MCF 10A (cell line): ENCODE measurements at regions not wholly inside any gene's neighbourhood (a gene's known extent, or its start where the extent isn't known, plus 50 kb on each side); places are given as distances from the start of the nearest gene placed in this dataset.
A peak's percentile ranks its signal among the peaks of the same experiment; 100 is the strongest.

Source experiments
- BruUV-seq: library from RNA; stranded (reverse); fragments of 400-500 nt; replicated peaks from 2 replicates; lab custom pipeline; 2021; lab: Mats Ljungman, UMichigan
- CTCF ChIA-PET: fragments of 300-600 bp; sonication (Branson Sonifier 250); formaldehyde crosslinking; extraction: SDS; loops from one replicate; lab custom pipeline; 2021; ENCODE audit warnings: antibody characterized with exemption, inconsistent platforms; lab: Yijun Ruan, JAX
- POLR2A ChIA-PET: fragments of 300-600, 350-650 bp; sonication (Branson Sonifier 250); formaldehyde crosslinking; extraction: SDS; loops from one replicate; lab custom pipeline; 2020; ENCODE audit warnings: antibody characterized with exemption, inconsistent platforms; lab: Yijun Ruan, JAX
- DNase-seq: peaks from one replicate; pipeline ENCODE4 v3.0.0-alpha.2; 2018; ENCODE audit not compliant: unreplicated experiment
- H3K27ac Mint-ChIP-seq: one replicate; pipeline ENCODE4 v1.8.0; 2022; ENCODE audit warnings: mild to moderate bottlenecking, low read depth, mixed read lengths; ENCODE audit not compliant: unreplicated experiment
- H3K27me3 Mint-ChIP-seq: one replicate; pipeline ENCODE4 v1.8.0; 2022; ENCODE audit warnings: mixed read lengths; ENCODE audit not compliant: insufficient read depth, unreplicated experiment
- H3K36me3 Mint-ChIP-seq: one replicate; pipeline ENCODE4 v1.8.0; 2022; ENCODE audit warnings: mild to moderate bottlenecking, moderate library complexity, mixed read lengths; ENCODE audit not compliant: insufficient read depth, unreplicated experiment
- H3K4me1 Mint-ChIP-seq: one replicate; pipeline ENCODE4 v1.8.0; 2022; ENCODE audit warnings: mixed read lengths; ENCODE audit not compliant: insufficient read depth, unreplicated experiment
- H3K4me3 Mint-ChIP-seq: one replicate; pipeline ENCODE4 v1.8.0; 2022; ENCODE audit warnings: mild to moderate bottlenecking, moderate library complexity, mixed read lengths; ENCODE audit not compliant: unreplicated experiment
- H3K9me3 Mint-ChIP-seq: one replicate; pipeline ENCODE4 v1.8.0; 2022; ENCODE audit warnings: mixed read lengths; ENCODE audit not compliant: unreplicated experiment
- intact Hi-C: fragments of 100-400 bp; cut with micrococcal nuclease; formaldehyde crosslinking; loops from 2 replicates; pipeline ENCODE4 v1.14.1; 2022
- TF ChIP-seq, protein P1 (sequence below): fragments of 200-600 bp; IDR thresholded peaks from one replicate; pipeline ENCODE4 v1.8.0; 2022; ENCODE audit warnings: antibody characterized with exemption, mild to moderate bottlenecking; ENCODE audit not compliant: unreplicated experiment

DNA sequence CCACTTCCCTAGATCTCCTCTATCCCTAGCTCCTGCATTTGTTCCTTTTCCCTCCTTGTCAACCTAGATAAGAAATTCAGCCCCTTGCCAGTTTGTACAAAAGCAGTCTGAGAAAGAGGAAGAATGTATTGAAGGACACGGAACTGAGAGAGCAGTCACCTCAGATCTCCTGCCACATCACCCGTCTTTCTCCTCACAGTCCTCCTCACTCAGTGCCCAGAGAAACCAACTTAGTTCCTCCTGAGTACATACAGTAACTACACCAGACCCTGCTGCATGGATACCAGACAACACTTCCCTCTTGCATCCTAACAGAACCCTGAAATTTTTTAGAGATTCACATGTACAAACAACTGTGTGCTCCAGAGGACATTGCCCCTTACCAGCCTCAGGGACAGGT is 563.6 kb upstream of the ADAMTS9 start:
- Mint-ChIP-seq H3K36me3 (no peaks in the 10 kb centered on the region), H3K9me3 (no peaks in the 10 kb centered on the region), H3K4me3 (no peak overlapping the region), H3K27me3 (no peaks in the 10 kb centered on the region), H3K4me1 (no peaks in the 10 kb centered on the region), H3K27ac (no peak overlapping the region)
- ChIA-PET POLR2A (no interaction called here), CTCF (interaction anchor here (0.6 to 10.5 kb wide), 2 partner anchors 63 to 720 kb away, joined by 3 to 135 read pairs; no protein-coding TSS in a partner anchor)
- TF ChIP-seq, protein P1, sequence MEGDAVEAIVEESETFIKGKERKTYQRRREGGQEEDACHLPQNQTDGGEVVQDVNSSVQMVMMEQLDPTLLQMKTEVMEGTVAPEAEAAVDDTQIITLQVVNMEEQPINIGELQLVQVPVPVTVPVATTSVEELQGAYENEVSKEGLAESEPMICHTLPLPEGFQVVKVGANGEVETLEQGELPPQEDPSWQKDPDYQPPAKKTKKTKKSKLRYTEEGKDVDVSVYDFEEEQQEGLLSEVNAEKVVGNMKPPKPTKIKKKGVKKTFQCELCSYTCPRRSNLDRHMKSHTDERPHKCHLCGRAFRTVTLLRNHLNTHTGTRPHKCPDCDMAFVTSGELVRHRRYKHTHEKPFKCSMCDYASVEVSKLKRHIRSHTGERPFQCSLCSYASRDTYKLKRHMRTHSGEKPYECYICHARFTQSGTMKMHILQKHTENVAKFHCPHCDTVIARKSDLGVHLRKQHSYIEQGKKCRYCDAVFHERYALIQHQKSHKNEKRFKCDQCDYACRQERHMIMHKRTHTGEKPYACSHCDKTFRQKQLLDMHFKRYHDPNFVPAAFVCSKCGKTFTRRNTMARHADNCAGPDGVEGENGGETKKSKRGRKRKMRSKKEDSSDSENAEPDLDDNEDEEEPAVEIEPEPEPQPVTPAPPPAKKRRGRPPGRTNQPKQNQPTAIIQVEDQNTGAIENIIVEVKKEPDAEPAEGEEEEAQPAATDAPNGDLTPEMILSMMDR = no peak
- DNase-seq = no peak
- intact Hi-C loops = no loop called here
- no TSS peak for BruUV-seq

DNA sequence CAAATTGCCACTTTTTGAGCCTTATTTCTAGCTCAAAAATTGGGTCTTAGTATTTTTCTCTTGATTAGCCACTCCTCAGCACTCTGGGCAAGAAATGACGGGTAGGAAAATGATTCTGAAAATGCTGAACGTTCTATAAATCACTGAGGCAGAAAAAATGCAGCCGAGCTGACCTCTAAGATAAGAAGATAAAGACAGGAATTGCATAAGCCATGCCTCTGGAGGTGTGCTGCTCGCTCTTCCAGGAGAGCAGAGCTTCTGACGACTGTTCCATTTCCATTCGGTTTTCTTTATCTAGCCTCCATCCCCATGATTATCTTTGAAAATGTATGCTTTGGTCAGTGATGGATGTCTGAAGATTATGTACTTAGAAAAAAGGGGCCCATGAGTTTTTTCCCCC is 558.8 kb upstream of the ADAMTS9 start:
- no TSS peak for BruUV-seq
- Mint-ChIP-seq H3K27me3 (no peaks in the 10 kb centered on the region), H3K27ac (no peak overlapping the region), H3K4me1 (no peaks in the 10 kb centered on the region), H3K36me3 (no peaks in the 10 kb centered on the region), H3K9me3 (no peaks in the 10 kb centered on the region), H3K4me3 (no peak overlapping the region)
- ChIA-PET POLR2A (no interaction called here), CTCF (interaction anchor here (0.6 to 10.5 kb wide), 6 partner anchors 31 to 715 kb away, joined by 3 to 135 read pairs (median 4); no protein-coding TSS in a partner anchor)
- TF ChIP-seq, protein P1 = no peak
- no peak for DNase-seq
- intact Hi-C loops = loop anchor here (2.0 kb wide), 1 partner anchor 482 kb away; no protein-coding TSS in a partner anchor

DNA sequence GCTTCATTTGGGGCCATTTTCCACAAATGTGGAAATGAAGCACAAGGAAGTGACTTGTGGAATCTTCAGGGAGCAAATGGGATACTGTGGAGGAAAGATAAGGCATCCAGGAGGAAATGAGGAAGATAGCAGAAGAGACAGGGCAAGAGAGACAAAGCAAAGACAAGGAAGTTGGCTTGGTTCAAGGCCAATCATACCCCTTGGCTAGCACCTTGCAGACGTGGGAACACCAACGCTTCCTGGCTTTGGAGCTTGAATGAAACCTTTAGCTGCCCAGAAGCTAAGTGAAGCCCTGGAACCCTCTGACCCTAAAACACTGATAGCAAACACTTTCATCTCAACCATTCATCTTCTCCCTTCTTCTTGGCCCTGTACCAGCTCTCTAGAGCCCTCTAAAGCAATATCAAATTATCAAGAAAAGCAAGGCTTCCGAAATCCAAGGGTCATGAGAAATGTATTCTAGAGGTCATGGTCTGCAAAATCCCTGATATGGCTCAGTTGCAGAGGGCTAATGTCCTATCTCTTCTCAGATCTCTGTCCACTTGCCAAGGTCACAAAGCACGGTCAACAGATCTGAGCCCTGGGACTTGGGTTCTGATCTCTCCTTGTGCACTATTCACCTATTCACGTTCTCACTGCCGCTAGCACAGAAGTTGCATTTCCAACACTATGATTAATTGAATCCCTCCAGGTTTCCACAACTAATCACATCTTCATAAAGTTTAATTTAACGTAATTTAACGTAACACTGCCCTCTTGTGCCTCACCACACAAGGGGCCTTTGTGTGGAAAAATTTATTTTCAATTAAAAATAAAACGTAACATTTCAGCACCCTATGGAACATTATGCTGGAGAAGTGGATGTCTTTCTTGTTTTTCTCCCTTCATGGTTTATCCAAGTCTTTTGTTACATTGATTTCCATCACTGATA is 557.6 kb upstream of the ADAMTS9 start:
- Mint-ChIP-seq H3K4me1 (no peaks in the 10 kb centered on the region), H3K36me3 (no peaks in the 10 kb centered on the region), H3K9me3 (no peaks in the 10 kb centered on the region), H3K27me3 (no peaks in the 10 kb centered on the region), H3K4me3 (no peak overlapping the region), H3K27ac (no peak overlapping the region)
- DNase-seq = peak; percentile 14
- POLR2A ChIA-PET = interaction anchor here (0.6 kb wide), 1 partner anchor 576 kb away, joined by 3 read pairs; no protein-coding TSS in a partner anchor
- CTCF ChIA-PET = interaction anchor here (0.6 to 10.5 kb wide), 20 partner anchors 9 to 714 kb away, joined by 3 to 135 read pairs (median 4); no protein-coding TSS in a partner anchor
- intact Hi-C loops = loop anchor here (1.0 to 2.0 kb wide), 4 partner anchors 481 to 712 kb away; no protein-coding TSS in a partner anchor
- BruUV-seq = no TSS peak
- TF ChIP-seq, protein P1 = peak; percentile 53

DNA sequence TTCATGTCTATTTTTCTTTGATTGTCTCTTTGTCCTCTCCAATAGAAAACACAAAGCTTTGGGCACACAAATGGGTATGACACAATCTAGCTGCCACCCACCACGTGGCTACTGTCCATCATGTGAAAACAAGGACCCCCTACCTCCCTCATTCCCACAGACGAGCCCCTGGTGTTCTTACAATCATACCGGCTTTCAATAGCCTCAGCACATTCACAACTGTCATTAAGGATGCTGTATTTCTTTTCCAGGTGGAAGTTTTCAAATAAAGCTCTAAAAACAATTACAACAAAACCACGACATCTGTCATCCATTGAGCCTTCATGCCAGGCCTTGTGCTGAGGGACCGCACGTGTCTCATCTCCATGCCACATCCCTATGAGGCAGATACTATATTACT is 552.6 kb upstream of the ADAMTS9 start:
- no peak overlapping the region for H3K27ac Mint-ChIP-seq
- H3K4me1 Mint-ChIP-seq = no peaks in the 10 kb centered on the region
- H3K27me3 Mint-ChIP-seq = no peaks in the 10 kb centered on the region
- H3K9me3 Mint-ChIP-seq = no peaks in the 10 kb centered on the region
- no peak for DNase-seq
- no peaks in the 10 kb centered on the region for H3K36me3 Mint-ChIP-seq
- intact Hi-C loops = no loop called here
- ChIA-PET POLR2A (interaction anchor here (0.8 kb wide), 1 partner anchor 10 kb away, joined by 3 read pairs; no protein-coding TSS in a partner anchor), CTCF (interaction anchor here (1.0 to 1.9 kb wide), 3 partner anchors 32 to 707 kb away, joined by 3 to 9 read pairs (median 3); no protein-coding TSS in a partner anchor)
- TF ChIP-seq, protein P1 = no peak
- BruUV-seq = no TSS peak
- H3K4me3 Mint-ChIP-seq = no peak overlapping the region
